ENCODE measurements at regions not wholly inside any gene's neighbourhood (a gene's known extent, or its start where the extent isn't known, plus 50 kb on each side); places are given as distances from the start of the nearest gene placed in this dataset.
"Not testable (repeated sequence)": the region's sequence is repeated elsewhere in the genome, so short reads cannot be mapped to it uniquely, and the experiment has no call there.

- no peak for TF ChIP-seq CTCF (IDR thresholded peaks at IDR 0.05; ENCODE audit: low read depth, low read length, missing control alignments)
- no peaks in the 10 kb centered on the region for H3K27me3 ChIP-seq (replicated peaks)
- DNase-seq, result no peak
- H3K36me3 ChIP-seq (replicated peaks), result no peaks in the 10 kb centered on the region
- in situ Hi-C loops (cut with HindIII; ENCODE audit: low pct_ligation_motif_present, low sequenced_read_pairs), result no loop called here
- H3K27ac ChIP-seq, result no peak overlapping the region
- H3K4me3 ChIP-seq (ENCODE audit: low read depth, low read length), result no peak overlapping the region
These were observed 905.4 kb upstream of the ATXN7L3B start for GRCh38 chr12:73632191-73632590.

- no peak for DNase-seq
- in situ Hi-C loops (cut with HindIII; ENCODE audit: low pct_ligation_motif_present, low sequenced_read_pairs), result no loop called here
- Histone ChIP-seq H3K4me3 (ENCODE audit: low read depth, low read length) (no peak overlapping the region), H3K36me3 (replicated peaks) (no peaks in the 10 kb centered on the region), H3K27me3 (replicated peaks) (no peaks in the 10 kb centered on the region), H3K27ac (no peak overlapping the region)
- no peak for TF ChIP-seq CTCF (IDR thresholded peaks at IDR 0.05; ENCODE audit: low read depth, low read length, missing control alignments)
These were observed 905.0 kb upstream of the ATXN7L3B start for GRCh38 chr12:73632661-73633060.

GRCh38 chr12:73639397-73639796 is 898.2 kb upstream of the ATXN7L3B start:
- H3K27ac ChIP-seq; in situ Hi-C loops (cut with HindIII; ENCODE audit: low pct_ligation_motif_present, low sequenced_read_pairs); H3K36me3 ChIP-seq (replicated peaks); H3K27me3 ChIP-seq (replicated peaks); DNase-seq; H3K4me3 ChIP-seq (ENCODE audit: low read depth, low read length): not testable (repeated sequence)

- no peak overlapping the region for H3K4me3 ChIP-seq (ENCODE audit: low read depth, low read length)
- H3K27ac ChIP-seq, result no peak overlapping the region
- no peak for DNase-seq
- H3K36me3 ChIP-seq (replicated peaks), result no peaks in the 10 kb centered on the region
- in situ Hi-C loops (cut with HindIII; ENCODE audit: low pct_ligation_motif_present, low sequenced_read_pairs), result no loop called here
- peak; percentile 12 for TF ChIP-seq CTCF (IDR thresholded peaks at IDR 0.05; ENCODE audit: low read depth, low read length, missing control alignments)
- no peaks in the 10 kb centered on the region for H3K27me3 ChIP-seq (replicated peaks)
These were observed 881.3 kb upstream of the ATXN7L3B start for GRCh38 chr12:73656375-73656774.

- in situ Hi-C loops (cut with HindIII; ENCODE audit: low pct_ligation_motif_present, low sequenced_read_pairs), result no loop called here
- Histone ChIP-seq H3K27me3 (replicated peaks) (no peaks in the 10 kb centered on the region), H3K4me3 (ENCODE audit: low read depth, low read length) (no peak overlapping the region), H3K36me3 (replicated peaks) (no peaks in the 10 kb centered on the region), H3K27ac (no peak overlapping the region)
- TF ChIP-seq CTCF (IDR thresholded peaks at IDR 0.05; ENCODE audit: low read depth, low read length, missing control alignments), result no peak
- DNase-seq, result no peak
These were observed 877.8 kb upstream of the ATXN7L3B start for GRCh38 chr12:73659802-73660201.

GRCh38 chr12:73665193-73665592 is 872.4 kb upstream of the ATXN7L3B start:
- Histone ChIP-seq H3K27me3 (replicated peaks) (no peaks in the 10 kb centered on the region), H3K27ac (no peak overlapping the region), H3K36me3 (replicated peaks) (no peaks in the 10 kb centered on the region), H3K4me3 (ENCODE audit: low read depth, low read length) (no peak overlapping the region)
- DNase-seq, result no peak
- in situ Hi-C loops (cut with HindIII; ENCODE audit: low pct_ligation_motif_present, low sequenced_read_pairs), result no loop called here
- no peak for TF ChIP-seq CTCF (IDR thresholded peaks at IDR 0.05; ENCODE audit: low read depth, low read length, missing control alignments)

- in situ Hi-C loops (cut with HindIII; ENCODE audit: low pct_ligation_motif_present, low sequenced_read_pairs); H3K27me3 ChIP-seq (replicated peaks); H3K4me3 ChIP-seq (ENCODE audit: low read depth, low read length); H3K36me3 ChIP-seq (replicated peaks); DNase-seq; H3K27ac ChIP-seq: not testable (repeated sequence)
These were observed 866.1 kb upstream of the ATXN7L3B start for GRCh38 chr12:73671550-73671949.

All from brain microvascular endothelial cell (primary cell).